ENCODE measurements at regions not wholly inside any gene's neighbourhood (a gene's known extent, or its start where the extent isn't known, plus 50 kb on each side); places are given as distances from the start of the nearest gene placed in this dataset.

DNA sequence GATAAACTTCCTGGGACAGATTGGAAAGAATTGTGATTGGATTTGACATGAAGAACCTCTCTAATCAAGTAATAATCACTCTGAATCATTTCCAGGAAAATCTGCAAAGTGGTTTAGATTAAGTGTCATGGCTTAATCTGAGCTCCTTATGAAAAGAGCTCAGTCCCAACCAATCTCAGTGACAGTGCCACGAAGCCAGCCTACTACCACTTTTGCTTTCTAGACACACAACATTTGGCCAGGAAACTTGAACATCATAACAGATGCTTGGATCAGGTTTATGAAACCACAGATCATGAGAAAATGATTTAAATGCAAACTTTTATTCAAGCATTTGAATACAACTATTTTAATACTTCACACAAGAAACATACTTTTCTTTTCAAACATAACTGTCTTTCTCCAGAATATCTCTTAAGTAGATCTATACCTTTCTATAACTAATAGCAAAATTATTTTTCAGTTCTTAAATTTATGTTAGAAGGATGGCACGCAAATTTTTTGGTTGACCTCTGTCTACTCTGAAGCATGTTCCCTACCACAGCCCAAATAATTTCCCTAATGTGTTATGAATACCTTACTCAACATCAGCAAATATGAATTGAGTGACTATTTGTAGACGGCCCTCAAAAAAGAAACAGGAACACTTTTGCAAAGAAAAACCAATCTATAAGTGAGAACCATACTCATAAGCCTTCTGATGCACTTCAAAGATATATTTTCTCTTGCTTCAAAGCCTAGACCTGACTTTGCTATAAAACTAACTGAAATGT lies 495.0 kb upstream of the ZNF385D start:
- TF ChIP-seq POLR2A (IDR thresholded peaks at IDR 0.05; ENCODE audit: low read length): no peak
- TF ChIP-seq GATA1 (IDR thresholded peaks at IDR 0.05; ENCODE audit: low read depth, low read length): no peak

Measured in erythroblast (primary cell).